Astrocyte of the cerebellum (primary cell): ENCODE measurements at regions not wholly inside any gene's neighbourhood (a gene's known extent, or its start where the extent isn't known, plus 50 kb on each side); places are given as distances from the start of the nearest gene placed in this dataset.

Experiments
- DNase-seq: peaks from one replicate; pipeline ENCODE4 v3.0.0-alpha.2; 2011; ENCODE audit warnings: low read depth
- H3K4me3 ChIP-seq: 2 replicates; pipeline ENCODE4 v1.5.1; 2011; ENCODE audit warnings: mild to moderate bottlenecking, low read depth, low read length, moderate library complexity
- CTCF ChIP-seq: IDR thresholded peaks from 2 replicates; pipeline ENCODE4 v1.5.1; 2012; ENCODE audit warnings: low read length, low read depth, moderate library complexity, mild to moderate bottlenecking; ENCODE audit errors: missing control alignments
- in situ Hi-C: cut with HindIII; loops from 2 replicates; pipeline ENCODE4 v1.10.0; 2017; ENCODE audit warnings: low sequenced_read_pairs

- H3K4me3 ChIP-seq = no peak overlapping the region
- no peak for TF ChIP-seq CTCF
- in situ Hi-C loops = no loop called here
- DNase-seq = no peak
Measured at GRCh38 chr16:52727441-52727840, 180.5 kb upstream of the TOX3 start.

GRCh38 chr16:52725461-52725860 lies 178.5 kb upstream of the TOX3 start:
- in situ Hi-C loops = no loop called here
- no peak for DNase-seq
- H3K4me3 ChIP-seq = no peak overlapping the region
- no peak for TF ChIP-seq CTCF

- no peak for DNase-seq
- in situ Hi-C loops = no loop called here
- H3K4me3 ChIP-seq = no peak overlapping the region
- TF ChIP-seq CTCF = no peak
Measured at GRCh38 chr16:52725043-52725442, 178.1 kb upstream of the TOX3 start.

GRCh38 chr16:52721331-52721730 lies 174.4 kb upstream of the TOX3 start:
- in situ Hi-C loops = no loop called here
- DNase-seq = no peak
- H3K4me3 ChIP-seq = no peak overlapping the region
- TF ChIP-seq CTCF = no peak

- H3K4me3 ChIP-seq = no peak overlapping the region
- no peak for DNase-seq
- TF ChIP-seq CTCF = no peak
- in situ Hi-C loops = no loop called here
Measured at GRCh38 chr16:52718046-52718445, 171.1 kb upstream of the TOX3 start.

GRCh38 chr16:52713740-52714139 lies 166.8 kb upstream of the TOX3 start:
- no peak for DNase-seq
- TF ChIP-seq CTCF = no peak
- no peak overlapping the region for H3K4me3 ChIP-seq
- in situ Hi-C loops = no loop called here

- in situ Hi-C loops = no loop called here
- no peak overlapping the region for H3K4me3 ChIP-seq
- DNase-seq = no peak
- TF ChIP-seq CTCF = no peak
Measured at GRCh38 chr16:52709306-52709705, 162.4 kb upstream of the TOX3 start.
